ENCODE measurements at regions not wholly inside any gene's neighbourhood (a gene's known extent, or its start where the extent isn't known, plus 50 kb on each side); places are given as distances from the start of the nearest gene placed in this dataset.

DNA sequence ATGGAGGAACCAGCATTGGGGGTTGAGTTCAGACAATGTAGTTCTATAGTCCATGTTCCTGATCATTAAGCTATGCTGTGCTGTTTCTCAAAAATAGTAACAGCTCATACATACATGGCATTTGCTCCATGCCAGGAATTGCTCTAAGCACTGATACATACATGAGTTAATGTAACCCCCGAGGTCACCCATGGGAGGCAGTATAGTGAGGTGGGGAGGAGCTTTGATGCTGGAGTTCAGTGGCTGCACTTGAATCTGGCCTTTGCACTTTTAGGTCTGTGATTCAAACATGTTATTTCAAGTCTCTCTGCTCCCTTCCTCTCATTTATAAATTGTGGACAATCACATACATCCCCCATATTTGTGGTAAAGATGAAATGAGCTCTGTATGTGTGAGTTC lies 223.1 kb upstream of the WSB1 start:
- TF ChIP-seq POLR2A (IDR thresholded peaks at IDR 0.05), result no peak
- TF ChIP-seq, protein P1, sequence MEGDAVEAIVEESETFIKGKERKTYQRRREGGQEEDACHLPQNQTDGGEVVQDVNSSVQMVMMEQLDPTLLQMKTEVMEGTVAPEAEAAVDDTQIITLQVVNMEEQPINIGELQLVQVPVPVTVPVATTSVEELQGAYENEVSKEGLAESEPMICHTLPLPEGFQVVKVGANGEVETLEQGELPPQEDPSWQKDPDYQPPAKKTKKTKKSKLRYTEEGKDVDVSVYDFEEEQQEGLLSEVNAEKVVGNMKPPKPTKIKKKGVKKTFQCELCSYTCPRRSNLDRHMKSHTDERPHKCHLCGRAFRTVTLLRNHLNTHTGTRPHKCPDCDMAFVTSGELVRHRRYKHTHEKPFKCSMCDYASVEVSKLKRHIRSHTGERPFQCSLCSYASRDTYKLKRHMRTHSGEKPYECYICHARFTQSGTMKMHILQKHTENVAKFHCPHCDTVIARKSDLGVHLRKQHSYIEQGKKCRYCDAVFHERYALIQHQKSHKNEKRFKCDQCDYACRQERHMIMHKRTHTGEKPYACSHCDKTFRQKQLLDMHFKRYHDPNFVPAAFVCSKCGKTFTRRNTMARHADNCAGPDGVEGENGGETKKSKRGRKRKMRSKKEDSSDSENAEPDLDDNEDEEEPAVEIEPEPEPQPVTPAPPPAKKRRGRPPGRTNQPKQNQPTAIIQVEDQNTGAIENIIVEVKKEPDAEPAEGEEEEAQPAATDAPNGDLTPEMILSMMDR (IDR thresholded peaks at IDR 0.05), result no peak
